ENCODE measurements at regions not wholly inside any gene's neighbourhood (a gene's known extent, or its start where the extent isn't known, plus 50 kb on each side); places are given as distances from the start of the nearest gene placed in this dataset.

- Histone ChIP-seq H3K9me3 (ENCODE audit: insufficient read depth, low read length, severe bottlenecking) (no peaks in the 10 kb centered on the region), H3K79me2 (ENCODE audit: insufficient read depth, low read length) (no peaks in the 10 kb centered on the region), H3K9ac (ENCODE audit: low read depth, low read length) (no peak overlapping the region), H3K36me3 (ENCODE audit: insufficient read depth, low read length) (no peaks in the 10 kb centered on the region), H3K4me3 (ENCODE audit: low read depth in 1 of 2, low read length in 2 of 2) (no peak overlapping the region), H2AFZ (ENCODE audit: low read depth, low read length) (no peak overlapping the region), H3K27me3 (ENCODE audit: insufficient read depth, low read length, poor library complexity) (no peaks in the 10 kb centered on the region), H4K20me1 (ENCODE audit: insufficient read depth, low read length) (no peaks in the 10 kb centered on the region), H3K4me2 (ENCODE audit: insufficient read depth, low read length) (no peak overlapping the region), H3K4me1 (ENCODE audit: insufficient read depth, low read length) (no peaks in the 10 kb centered on the region), H3K27ac (ENCODE audit: low read length) (no peak overlapping the region)
- ATAC-seq (ENCODE audit: insufficient read depth, low read depth) (no peak), DNase-seq (no peak)
- TF ChIP-seq EZH2 (IDR thresholded peaks at IDR 0.05; ENCODE audit: borderline replicate concordance, low read depth, low read length, severe bottlenecking) (no peak), CTCF (IDR thresholded peaks at IDR 0.05; ENCODE audit: borderline replicate concordance, extremely low read depth, low read length, poor library complexity, severe bottlenecking) (no peak)
These were observed 122.7 kb downstream of the WNT5A start for GRCh38 chr3:55364421-55364820.

GRCh38 chr3:55362210-55362960 is 124.7 kb downstream of the WNT5A start:
- ATAC-seq (ENCODE audit: insufficient read depth, low read depth) (no peak), DNase-seq (no peak)
- Histone ChIP-seq H3K4me3 (ENCODE audit: low read depth in 1 of 2, low read length in 2 of 2) (no peak overlapping the region), H3K4me1 (ENCODE audit: insufficient read depth, low read length) (no peaks in the 10 kb centered on the region), H3K4me2 (ENCODE audit: insufficient read depth, low read length) (no peak overlapping the region), H4K20me1 (ENCODE audit: insufficient read depth, low read length) (no peaks in the 10 kb centered on the region), H3K79me2 (ENCODE audit: insufficient read depth, low read length) (no peaks in the 10 kb centered on the region), H3K9ac (ENCODE audit: low read depth, low read length) (no peak overlapping the region), H3K27me3 (ENCODE audit: insufficient read depth, low read length, poor library complexity) (no peaks in the 10 kb centered on the region), H2AFZ (ENCODE audit: low read depth, low read length) (no peak overlapping the region), H3K27ac (ENCODE audit: low read length) (no peak overlapping the region), H3K36me3 (ENCODE audit: insufficient read depth, low read length) (no peaks in the 10 kb centered on the region), H3K9me3 (ENCODE audit: insufficient read depth, low read length, severe bottlenecking) (no peaks in the 10 kb centered on the region)
- TF ChIP-seq CTCF (IDR thresholded peaks at IDR 0.05; ENCODE audit: borderline replicate concordance, extremely low read depth, low read length, poor library complexity, severe bottlenecking) (no peak), EZH2 (IDR thresholded peaks at IDR 0.05; ENCODE audit: borderline replicate concordance, low read depth, low read length, severe bottlenecking) (no peak)

GRCh38 chr3:55357796-55358195 is 129.3 kb downstream of the WNT5A start:
- no peaks in the 10 kb centered on the region for H3K36me3 ChIP-seq (ENCODE audit: insufficient read depth, low read length)
- no peaks in the 10 kb centered on the region for H3K79me2 ChIP-seq (ENCODE audit: insufficient read depth, low read length)
- no peak overlapping the region for H2AFZ ChIP-seq (ENCODE audit: low read depth, low read length)
- no peaks in the 10 kb centered on the region for H3K27me3 ChIP-seq (ENCODE audit: insufficient read depth, low read length, poor library complexity)
- H3K9ac ChIP-seq (ENCODE audit: low read depth, low read length) = no peak overlapping the region
- no peaks in the 10 kb centered on the region for H3K4me1 ChIP-seq (ENCODE audit: insufficient read depth, low read length)
- no peaks in the 10 kb centered on the region for H4K20me1 ChIP-seq (ENCODE audit: insufficient read depth, low read length)
- DNase-seq (no peak), ATAC-seq (ENCODE audit: insufficient read depth, low read depth) (no peak)
- H3K9me3 ChIP-seq (ENCODE audit: insufficient read depth, low read length, severe bottlenecking) = no peaks in the 10 kb centered on the region
- H3K4me2 ChIP-seq (ENCODE audit: insufficient read depth, low read length) = no peak overlapping the region
- no peak overlapping the region for H3K4me3 ChIP-seq (ENCODE audit: low read depth in 1 of 2, low read length in 2 of 2)
- TF ChIP-seq CTCF (IDR thresholded peaks at IDR 0.05; ENCODE audit: borderline replicate concordance, extremely low read depth, low read length, poor library complexity, severe bottlenecking) = no peak
- no peak for TF ChIP-seq EZH2 (IDR thresholded peaks at IDR 0.05; ENCODE audit: borderline replicate concordance, low read depth, low read length, severe bottlenecking)
- no peak overlapping the region for H3K27ac ChIP-seq (ENCODE audit: low read length)

Measured in DND-41 (cell line).